NCI-H345 treated with DMSO at 0.1 percent for 48 hours (cell line): ENCODE measurements at regions not wholly inside any gene's neighbourhood (a gene's known extent, or its start where the extent isn't known, plus 50 kb on each side); places are given as distances from the start of the nearest gene placed in this dataset.

Experiments
- DNase-seq: peaks from one replicate; lab custom pipeline; 2025; ENCODE audit not compliant: unreplicated experiment; lab: John Stamatoyannopoulos, UW

- no peak for DNase-seq
These were observed 244.2 kb upstream of the IGFBP3 start for GRCh38 chr7:46165276-46165675.

- DNase-seq, result no peak
These were observed 243.6 kb upstream of the IGFBP3 start for GRCh38 chr7:46164629-46165028.

- peak; percentile 11 for DNase-seq
These were observed 242.2 kb upstream of the IGFBP3 start for GRCh38 chr7:46163246-46163645.

GRCh38 chr7:46162609-46163008, 241.5 kb upstream of the IGFBP3 start:
- DNase-seq, result no peak

DNA sequence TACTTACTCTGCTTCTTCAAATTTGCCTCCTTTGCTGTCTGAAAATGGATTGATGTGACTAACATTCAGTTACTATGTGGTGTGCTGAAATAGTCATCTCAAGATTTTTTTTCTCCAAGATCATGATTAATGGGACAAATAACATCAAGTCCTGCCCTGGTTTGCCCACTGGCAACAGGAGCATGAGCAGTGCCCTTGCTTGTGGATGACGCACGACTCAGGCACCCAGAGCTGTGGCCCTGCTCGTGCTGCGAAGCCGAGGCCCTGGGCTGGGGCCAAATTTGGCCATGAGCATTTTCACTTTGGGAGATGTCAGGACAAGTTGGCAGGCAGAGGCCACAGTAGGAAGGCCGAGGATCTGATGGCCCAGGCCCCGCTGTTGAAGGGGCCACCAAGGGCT, 239.8 kb upstream of the IGFBP3 start:
- DNase-seq, result no peak

DNA sequence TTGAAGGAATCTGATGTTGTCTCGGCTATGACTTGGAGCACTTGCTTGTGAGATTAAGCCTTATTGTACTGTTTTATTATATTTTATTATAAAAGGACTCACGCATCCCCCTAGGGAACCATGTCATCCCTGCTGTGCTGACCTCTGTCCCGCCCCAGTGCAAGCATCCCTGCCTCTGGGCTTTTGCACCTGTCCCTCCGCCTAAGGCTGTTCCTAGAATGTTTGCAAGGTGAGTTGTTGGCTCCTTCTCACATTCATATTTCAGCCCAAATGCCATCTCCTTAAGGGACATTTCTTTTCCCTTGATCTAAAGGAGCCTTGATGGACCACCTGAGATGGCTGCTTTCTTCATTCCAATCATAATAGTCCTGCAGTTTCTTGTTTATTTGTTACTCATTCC, 236.9 kb upstream of the IGFBP3 start:
- no peak for DNase-seq

DNA sequence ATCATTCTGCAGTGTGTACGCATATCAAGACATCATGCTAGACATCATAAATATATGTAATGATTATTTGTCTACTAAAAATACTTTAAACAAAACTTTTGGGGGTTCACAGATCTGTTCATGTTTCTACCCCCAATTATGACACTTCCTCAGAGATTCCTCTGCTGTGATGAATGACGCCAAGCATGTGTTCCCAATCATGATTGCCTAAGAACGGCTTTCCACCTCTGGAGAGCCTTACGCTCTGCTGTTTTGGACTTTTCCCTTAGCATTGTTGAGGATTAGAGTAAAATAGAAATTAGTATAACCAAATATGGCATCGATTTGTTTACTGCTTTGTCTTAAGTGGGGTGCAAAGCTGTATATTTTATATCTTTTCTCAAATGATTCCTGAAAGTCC, 236.3 kb upstream of the IGFBP3 start:
- DNase-seq, result no peak

DNA sequence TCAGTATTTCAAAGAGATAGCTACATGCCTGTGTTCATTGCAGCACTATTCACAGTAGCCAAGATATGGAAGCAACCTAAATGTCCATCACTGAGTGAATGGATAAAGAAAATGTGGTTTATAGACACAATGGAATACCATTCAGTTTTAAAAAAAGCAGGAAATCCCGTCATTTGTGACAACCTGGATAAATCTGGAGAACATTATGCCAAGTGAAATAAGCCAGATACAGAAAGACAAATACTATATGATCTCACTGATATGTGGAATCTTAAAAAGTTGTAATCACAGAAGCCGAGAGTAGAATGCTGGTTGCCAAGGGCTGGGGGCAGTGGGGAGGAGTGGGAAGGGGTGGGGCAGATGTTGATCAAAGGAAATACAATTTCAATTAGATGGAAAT, 235.8 kb upstream of the IGFBP3 start:
- no peak for DNase-seq

DNA sequence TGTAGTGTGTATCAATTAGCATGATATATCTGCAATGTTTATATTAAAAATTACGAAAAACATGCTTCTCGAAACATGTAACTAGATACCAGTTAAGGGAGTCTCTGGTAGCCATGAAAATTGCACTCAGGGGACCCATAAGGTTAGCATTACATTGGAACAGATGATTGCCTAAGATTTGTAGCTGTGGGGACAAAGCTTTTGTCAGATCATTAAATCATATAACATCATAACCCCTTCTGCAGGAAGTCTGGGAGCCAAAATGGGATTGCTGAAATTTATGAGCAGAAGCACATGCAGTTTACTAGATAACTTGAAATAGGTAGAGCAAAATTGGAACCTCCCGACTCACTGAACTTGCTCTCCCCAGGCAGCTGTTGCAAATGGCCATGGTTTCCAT, 235.0 kb upstream of the IGFBP3 start:
- DNase-seq, result no peak

- DNase-seq, result no peak
These were observed 234.3 kb upstream of the IGFBP3 start for GRCh38 chr7:46155367-46155766.

GRCh38 chr7:46153951-46154787, 233.1 kb upstream of the IGFBP3 start:
- no peak for DNase-seq

DNA sequence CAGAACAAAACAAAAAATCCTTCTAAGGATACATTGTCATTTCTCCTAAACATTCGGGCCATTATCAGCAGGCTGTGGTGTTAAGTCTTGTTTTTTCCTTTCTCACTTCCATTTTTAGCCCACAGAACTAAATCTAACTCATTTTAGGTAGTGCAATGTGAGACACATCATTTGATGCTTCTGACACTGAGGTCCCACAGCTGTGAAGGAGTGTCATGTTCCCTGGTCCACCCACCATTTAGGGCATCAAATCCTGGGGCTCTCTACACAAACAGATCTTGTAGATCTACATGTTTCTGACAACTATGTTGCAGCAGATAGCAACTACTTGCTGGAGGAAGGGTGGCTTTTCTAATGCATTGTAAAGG, 232.5 kb upstream of the IGFBP3 start:
- DNase-seq, result no peak

DNA sequence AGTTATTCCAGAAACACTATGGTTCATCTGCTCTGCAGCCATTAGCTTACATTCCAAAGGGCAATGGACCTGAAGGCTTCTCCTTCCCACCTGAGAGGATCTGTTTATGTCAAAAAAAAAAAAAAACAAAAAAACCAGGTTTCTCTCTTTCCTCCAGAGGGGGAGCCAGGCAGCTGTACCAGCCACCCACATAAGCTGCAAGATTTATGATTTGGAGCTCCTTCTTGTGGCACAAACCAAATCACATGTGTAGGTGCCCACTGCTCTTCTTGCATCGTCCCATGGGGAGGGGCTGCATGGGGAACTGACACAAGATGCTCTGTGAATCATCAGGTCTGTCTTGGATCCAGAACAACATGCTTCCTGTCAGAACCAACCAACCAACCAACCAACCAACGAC, 231.6 kb upstream of the IGFBP3 start:
- DNase-seq, result no peak

GRCh38 chr7:46150721-46151120, 229.6 kb upstream of the IGFBP3 start:
- DNase-seq, result no peak

DNA sequence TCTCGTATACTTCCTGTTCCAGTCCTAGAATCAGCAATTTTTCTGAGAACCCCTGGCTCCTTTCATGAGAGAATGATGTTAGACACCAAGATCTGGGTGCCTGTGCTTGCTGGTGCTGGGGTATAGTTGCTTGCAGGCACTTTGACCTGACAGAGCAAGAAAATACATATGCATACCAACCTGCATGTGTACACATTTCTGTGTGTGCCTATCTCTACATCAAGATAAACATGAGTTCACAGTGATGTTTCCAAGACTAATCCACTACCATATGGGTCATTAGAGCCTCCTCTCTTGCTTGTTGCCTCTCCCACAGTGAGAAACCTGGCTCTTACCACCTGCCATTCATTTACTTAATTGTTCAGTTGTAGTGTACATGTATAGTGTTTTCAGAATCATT, 229.1 kb upstream of the IGFBP3 start:
- DNase-seq, result no peak

DNA sequence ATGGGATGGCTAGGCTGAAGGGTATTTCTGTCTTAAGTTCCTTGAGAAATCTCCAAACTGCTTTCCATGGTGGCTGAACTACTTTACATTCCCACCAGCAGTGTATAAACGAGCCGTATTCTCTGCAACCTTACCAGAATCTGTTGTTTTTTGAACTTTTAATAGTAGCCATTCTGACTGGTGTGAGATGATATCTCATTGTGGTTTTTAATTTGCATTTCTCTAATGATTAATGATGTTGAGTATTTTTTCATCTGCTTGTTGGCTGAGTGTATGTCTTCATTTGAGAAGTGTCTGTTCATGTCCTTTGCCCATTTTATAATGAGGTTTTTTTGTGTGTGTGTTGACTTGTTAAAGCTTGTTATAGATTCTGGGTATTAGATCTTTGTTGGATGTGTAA, 226.8 kb upstream of the IGFBP3 start:
- DNase-seq, result no peak

DNA sequence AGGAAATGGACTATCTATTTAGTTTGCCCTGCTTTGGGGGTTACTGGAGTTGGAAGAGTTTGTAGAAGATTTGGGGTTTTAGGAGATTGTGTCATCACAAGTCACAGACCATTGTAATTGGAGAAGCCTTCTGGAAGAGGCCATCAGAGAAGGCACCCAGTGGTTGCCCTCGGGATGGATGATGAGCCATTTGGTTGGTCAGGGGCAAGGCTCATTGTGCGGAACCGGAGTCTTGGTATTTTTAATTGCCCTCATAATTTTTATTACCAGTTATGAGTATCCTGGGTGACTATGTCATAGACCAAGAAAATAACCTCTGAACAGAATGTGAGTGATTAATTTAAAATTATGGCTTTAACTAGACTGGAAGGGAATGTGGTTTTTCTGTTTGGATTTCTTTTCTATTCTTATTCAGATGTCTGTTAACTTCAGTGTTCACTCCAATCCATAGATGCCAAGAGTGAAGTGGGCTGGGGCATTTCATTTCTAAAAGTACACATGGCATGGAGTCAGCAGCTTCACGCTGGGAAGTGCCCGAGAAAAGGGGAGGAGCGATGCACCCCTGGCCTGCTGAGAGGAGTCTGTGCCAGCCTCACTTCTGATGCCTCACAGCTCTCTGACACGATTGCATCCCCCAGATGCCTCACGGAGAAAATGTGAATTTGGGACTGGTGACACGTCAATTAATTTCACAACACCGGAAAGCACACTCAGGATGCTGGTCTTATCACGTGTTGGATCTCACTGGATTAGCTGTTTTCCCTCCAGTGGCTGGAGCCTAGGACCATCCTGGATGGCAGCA, 225.6 kb upstream of the IGFBP3 start:
- DNase-seq, result no peak

GRCh38 chr7:46145412-46145811, 224.3 kb upstream of the IGFBP3 start:
- no peak for DNase-seq

DNA sequence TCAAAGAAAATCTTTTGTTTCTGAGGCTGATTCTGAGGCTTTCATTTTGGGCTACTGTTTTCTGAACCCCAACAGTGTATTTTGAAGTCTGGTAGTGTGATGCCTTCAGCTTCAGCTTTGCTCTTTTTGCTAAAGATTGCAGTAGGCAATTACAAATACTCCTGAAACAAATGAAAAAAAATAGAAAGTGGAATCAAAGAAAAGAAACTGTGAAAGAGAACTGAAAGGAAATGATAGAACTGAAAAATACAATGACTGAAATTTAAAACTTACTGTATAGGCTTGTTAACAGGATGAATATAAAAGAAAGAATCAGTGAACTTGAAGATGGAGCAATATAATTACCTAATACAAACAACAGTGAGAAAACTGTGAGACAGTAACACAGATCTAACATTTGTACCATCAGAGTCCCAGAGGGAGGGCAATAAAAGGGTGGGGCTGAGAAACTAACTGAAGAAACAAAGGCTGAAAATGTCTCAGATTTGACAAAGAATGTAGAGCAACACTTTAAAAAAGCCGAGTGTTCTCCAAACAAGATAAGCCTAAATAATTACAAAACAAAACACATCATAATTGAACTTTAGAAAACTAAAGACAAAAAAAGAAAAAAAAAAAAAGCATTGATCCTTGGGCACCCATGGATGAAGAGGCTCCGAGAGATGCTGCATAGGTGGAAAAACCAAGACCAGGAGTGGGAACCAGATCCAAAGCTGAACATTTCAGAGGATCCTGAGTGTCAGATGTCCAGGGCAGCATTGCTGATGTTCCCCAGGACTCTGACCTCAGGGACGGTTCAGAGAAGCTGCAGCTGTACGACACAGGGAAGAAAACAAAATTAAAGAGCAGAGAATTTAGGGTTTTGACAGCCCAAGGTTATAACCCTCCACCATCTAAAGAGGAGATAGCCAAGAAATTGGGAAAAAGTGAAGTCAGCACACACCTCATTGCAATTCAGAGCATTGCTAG, 223.2 kb upstream of the IGFBP3 start:
- no peak for DNase-seq

GRCh38 chr7:46143421-46143820, 222.3 kb upstream of the IGFBP3 start:
- no peak for DNase-seq

DNA sequence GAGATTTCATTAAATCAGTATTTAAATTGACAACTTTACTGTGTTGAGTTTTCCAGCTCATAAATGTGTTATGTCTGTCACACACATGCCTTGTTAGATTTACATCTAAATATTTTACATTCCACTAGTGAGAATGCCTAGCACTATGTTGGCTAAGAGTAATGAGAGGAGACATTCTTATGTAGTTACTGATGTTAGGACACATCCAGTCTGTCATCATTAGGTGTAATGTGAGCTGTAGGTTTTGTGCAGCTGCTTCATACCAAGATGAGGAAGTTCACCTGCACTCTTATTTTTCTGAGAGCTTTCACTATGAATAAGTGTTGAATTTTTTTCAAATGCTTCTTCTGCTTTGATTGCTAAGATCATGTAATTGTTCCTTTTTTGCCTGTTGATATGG, 218.0 kb upstream of the IGFBP3 start:
- DNase-seq, result no peak
